KG1 (cell line): ENCODE measurements at regions not wholly inside any gene's neighbourhood (a gene's known extent, or its start where the extent isn't known, plus 50 kb on each side); places are given as distances from the start of the nearest gene placed in this dataset.

Experiments used
- DNase-seq: peaks from one replicate; lab custom pipeline; 2025; lab: John Stamatoyannopoulos, UW

DNA sequence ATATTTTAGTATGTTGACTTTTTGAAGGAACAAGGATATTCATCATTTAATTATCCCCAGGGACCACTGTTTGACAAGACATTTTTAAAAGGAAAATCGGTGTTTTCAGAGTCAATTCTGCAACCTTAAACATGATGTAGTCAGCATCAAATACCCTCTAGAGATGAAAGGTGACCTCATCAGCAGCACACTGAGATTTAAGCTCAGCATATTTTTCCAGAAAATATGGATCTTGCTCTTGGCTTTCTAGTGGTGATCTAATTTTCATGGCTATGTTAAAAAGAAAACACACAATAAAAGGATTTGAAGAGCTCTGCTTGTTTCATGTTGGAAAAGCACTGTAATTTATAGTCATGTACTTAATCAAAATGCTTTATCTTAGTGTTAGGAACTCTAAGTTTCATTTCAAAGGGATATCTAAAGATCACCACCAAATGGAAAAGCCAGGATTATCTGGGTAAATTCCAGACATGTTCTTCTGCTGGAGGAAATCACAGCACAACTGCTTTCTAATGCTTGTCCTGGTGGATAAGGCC is 487.2 kb downstream of the ENC1 start:
- DNase-seq = no peak

DNA sequence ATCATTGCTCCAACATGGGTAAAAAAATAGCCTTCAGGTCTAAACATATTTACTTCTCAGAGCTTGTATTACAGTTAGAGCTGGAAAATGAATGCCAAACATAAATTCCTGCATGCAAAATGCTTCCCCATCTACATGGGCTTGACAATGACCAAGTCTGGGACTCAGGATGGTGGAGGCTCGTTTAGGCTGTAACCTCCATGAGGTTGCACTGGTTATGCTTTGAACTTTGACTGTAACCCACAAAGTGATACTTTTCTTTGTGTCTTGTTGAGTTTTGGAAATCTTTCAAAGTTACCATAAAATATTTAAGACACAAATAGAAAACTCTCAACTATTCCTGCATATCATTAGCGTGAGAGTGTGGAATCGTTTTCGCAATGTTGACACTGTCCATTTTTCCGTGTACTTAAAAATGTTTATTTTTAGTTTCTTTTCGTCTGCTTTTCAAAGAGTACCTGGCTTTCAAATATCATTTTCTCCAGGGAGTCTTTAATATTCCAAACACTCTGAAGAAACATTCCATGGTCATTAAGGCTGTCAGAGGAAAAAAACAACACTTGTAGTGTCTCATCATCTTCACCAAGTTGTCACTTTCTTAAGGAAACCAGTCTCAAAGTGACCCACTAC is 487.8 kb downstream of the ENC1 start:
- DNase-seq = no peak

DNA sequence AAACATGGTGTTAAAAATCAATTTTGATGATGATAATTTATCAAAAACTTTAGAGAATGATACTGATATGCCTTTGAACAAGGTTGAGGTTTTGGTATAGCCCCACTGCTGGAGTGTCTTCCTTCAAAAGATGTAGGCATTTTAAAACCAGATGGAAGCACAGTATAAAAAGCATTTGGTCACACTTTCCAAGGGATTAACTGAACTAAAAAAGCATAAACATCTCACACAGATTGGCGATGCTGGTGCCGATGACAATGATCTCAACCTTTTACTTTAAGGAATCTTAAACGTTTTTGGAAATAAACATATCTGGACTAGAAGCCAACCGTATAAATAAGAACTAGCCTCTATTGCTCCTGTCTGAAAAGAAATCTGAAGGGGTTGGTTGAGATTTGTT is 488.4 kb downstream of the ENC1 start:
- no peak for DNase-seq

DNA sequence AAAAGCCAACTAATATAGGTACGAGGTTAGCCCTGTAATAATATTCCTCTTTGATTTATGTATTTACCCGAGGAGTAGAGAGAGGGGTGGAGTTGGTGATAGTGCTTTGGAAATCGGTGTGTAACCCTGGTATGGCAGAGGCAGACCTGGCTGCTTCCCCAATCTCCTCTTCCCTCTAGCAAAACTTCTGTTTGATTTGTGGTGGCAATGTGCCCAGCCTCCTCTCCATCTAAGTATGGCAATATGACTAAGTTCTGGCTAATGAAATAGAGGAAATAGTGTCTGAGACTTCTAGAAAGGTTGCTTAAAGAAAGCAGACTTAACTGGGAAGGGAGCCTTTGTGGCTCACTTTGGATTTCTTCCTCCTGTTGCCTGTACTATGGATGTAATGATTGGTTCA is 491.1 kb downstream of the ENC1 start:
- no peak for DNase-seq

DNA sequence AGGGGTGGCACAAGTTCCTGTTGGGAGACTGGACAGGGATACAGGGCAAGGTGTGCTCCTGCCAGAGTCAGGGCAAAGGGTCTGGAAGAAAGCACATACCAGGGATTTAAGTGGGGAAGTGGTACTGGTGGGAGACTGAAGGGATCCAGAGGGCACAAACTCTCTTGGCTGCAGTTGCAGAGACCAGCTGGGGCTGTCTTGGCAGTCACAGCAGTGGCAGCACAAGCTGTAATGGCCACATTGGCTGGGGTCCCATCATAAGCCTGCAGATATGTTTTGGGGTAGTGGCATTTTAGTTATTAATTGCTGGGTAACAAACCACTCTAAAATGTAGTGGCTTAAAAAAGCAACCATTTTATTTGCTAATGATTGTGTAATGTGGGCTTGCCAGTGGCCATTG is 492.2 kb downstream of the ENC1 start:
- DNase-seq = no peak

DNA sequence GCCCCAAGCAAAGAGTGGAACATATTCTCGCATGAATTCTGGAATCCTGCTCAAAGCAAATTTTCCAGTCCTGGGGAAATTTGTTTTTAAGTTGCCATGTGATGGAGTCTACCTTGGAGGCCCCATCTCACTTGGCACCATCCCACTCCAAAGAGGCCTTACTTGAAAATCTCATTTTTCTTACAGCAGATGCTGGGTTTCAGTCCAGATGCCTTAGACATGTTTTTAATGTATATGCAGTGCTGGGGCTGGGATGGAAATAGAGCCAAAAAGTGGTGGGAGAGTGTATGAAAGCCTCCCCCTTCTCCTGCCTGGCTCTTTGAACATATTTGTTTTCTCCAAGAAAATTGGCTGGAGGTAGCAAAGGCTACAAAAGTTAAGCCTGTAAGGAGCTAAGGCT is 493.7 kb downstream of the ENC1 start:
- DNase-seq = no peak

DNA sequence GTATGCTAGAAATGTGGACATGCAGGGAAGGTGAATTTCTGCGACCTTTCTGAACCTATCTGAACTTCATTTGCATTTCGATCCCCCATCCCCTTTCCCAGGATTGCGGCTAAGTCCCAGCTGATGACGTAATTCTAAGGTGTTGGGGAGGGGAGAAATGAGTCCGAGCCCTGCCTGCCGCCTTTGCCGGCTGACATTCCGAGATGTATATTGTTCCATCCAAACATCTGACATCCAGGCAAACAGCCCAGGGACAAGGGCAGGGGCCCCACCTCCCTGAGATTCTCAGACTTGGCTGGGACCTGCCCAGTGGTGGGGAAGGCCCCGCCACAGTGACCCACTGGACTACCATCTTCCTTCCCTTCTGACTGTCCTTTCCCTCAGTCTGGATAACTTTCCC is 494.6 kb downstream of the ENC1 start:
- no peak for DNase-seq

DNA sequence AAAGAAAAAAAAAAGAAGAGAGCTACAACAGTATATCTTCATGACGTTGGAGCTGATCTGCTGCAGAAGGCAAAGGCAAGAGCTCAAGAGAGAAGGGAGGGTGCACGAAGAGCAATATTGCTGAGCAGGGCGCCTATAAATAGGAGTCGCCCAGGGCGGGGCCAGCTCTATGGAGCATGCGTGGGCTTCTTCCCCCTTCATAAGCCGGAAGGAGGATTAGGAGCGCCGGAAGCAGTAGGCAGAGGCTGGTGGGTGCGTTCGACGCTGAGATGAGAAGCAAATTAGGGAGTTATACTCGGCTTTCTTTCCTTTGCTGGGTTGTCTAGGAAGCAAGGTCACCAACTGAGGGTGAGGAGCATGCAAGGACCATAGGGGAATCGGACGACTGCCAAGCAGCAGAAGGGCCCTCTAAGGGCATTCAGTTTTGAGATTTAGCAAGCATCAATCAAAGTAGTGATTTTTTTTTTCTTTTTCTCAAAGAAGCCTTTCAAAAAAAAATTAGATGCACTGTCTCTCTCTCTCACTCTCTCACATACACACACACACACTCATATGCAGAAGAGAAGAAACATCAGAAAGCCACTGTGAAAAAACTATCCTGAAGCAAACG is 496.7 kb downstream of the ENC1 start:
- no peak for DNase-seq

DNA sequence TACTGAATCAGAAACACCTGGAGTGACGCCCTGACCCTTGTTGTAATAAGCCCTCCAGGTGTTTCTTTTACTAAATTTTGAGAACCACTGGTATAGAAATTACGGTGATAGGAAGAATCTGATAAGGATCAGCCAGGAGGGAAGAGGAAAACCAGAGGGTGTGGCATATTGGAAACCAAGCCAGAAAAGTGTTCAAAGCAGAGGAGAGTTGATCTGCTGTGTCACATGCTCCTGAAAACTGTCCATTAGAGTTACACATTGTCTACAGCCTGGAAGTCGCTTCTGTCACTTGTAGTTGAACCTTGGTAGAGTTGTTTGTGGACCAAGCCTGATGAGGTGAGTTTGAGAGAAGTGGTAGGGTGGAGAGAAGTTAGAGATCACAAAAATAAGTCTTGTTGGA is 497.4 kb downstream of the ENC1 start:
- no peak for DNase-seq

DNA sequence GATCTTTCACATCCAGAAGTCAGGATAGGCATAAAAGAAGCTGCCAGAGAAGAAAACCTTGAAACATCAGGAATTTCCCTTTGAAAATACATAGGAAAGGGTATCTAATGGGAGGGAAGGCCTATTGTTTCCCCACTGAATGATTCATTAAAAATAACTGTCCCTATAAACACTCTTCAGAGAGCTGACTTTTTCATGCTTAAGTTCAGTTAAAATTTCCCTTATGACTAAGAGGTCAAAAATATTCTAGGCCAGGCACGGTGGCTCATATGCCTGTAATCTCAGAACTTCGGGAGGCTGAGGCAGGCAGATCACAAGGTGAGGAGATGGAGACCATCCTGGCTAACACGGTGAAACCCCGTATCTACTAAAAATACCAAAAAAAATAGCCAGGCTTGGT is 499.5 kb downstream of the ENC1 start:
- no peak for DNase-seq

DNA sequence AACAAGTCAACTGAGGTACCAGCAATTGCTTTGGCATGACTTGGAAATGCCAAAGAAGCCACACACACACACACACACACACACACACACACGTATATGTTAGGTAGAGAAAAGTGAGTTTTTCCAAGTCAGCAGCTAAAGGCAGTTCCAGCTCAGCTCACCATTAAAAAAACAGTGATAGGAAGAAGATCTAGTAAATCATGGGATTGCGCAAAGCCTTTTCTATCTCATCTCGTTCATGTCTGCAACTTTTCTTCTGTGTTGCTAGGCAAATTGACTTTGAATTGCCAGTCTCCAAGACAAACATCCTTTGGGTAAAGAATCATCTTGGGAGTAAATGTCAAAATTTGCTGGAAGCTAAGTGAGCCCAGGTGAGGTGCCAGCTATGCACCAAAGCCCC is 500.1 kb downstream of the ENC1 start:
- no peak for DNase-seq

DNA sequence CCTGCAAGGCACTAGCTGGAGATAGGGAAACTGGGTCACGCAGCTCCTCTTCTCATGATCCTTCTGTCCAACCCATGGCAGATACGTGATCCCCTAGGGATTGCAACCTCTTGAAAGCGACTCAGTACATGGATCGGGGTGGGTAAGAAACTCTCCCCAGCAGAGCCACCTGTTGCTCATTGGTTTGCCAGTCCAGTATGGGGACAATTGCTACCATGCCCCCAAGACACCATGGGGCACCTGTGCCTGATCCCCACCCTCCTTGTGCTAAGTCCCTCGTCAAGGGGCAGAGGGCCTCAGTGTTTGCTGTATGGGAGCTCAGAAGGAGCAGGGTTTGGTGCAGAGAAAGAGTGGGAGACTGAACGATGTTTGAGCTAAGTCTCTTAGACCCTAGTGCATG is 500.9 kb downstream of the ENC1 start:
- DNase-seq = no peak

DNA sequence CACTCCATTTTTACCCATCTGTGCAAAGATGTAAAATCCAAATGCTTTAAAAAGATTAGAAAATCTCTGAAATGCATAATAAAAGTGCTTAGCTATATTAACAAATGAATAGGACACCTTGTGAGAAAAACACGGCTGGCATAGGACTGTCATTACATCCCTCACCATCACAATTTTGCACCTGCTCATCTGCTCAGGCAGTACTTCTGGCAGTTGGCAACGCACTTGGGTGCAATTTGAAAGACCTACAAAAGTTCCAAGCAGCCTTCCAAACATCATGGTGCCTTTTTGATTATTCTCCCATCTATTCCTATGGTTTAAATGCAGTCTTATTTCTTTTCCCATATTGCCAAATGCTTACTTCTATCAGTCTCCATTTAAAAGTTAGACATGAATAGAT is 501.8 kb downstream of the ENC1 start:
- no peak for DNase-seq

DNA sequence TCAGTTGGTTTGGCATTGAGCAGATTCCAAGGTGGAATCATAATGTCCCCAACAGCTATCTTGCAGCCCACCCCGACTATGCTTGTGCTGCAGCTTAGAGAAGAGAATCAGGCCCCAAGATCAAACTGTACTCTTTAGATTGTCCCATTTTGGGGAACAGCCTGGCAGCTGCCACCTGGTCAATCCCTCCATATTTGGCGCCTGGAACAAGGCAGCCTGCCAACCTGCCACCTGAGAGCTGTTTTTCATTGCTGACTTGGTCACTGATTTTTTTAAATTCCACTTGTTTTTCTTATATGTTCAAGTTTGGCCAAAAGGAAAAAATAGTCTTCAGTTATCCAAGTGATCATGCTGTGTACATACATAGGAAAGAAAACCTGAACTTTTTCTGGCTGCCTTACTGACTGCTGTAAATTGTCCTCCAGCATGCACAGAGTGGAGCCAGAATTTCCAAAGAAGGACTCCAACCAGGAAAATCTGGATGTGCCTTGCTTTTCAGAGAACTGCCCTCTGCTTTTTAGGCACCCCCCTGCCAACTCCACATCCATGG is 504.2 kb downstream of the ENC1 start:
- DNase-seq = no peak

DNA sequence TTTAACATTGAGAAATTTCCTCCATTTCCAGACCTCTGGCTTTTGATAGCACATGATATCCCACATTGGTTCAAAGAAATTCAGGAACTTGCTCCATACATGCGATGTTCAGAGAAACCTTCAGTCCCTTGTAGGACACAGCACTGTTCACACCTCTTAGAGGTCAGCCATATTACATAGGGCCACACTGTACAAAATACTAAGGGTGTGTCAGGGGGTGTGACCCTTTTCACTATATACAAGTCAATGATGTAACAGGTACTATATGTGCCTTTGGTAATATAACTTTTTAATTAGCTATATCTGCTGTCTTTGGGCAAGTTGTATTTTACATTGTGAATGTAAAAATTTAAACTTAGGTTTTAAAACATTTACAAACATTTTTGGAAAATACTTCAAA is 505.5 kb downstream of the ENC1 start:
- DNase-seq = no peak

DNA sequence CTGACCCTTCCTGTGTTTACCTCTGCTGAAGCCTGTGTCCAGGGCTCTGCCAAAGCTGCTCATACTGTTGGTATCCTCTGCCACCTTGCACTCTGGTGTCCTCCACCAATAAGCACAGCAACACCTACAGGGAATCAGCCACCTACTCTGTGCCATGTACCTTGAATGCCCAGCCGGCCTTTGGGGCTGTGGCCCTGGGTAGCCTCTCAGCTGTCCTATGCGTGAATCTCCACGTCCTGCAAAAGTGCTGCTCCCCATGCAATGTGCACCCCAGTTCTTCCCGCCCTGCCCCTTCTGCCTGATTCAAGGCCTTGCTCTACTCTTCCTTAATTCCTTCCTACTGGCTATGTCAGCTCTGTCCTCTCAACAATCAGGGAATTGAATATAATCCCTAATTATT is 506.5 kb downstream of the ARHGEF28 start:
- no peak for DNase-seq

DNA sequence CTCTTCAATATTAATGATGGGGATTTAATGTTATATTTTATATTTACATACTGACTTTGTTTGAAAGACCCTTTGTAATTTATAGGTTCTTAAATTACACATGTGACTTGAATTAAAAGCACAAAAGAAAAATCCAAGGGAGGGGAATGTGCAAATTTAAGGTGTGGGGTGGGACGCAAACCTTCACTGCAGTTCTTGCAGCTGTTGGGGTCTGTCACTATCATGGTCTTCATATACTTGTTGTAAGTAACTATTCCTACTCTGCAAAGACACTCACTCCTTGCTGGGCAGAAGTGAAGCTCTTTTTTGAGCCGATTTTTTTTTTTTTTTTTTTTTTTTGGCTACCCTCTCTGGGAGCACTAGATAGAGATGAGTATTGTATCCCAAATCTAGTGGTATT is 505.3 kb downstream of the ARHGEF28 start:
- DNase-seq = no peak

DNA sequence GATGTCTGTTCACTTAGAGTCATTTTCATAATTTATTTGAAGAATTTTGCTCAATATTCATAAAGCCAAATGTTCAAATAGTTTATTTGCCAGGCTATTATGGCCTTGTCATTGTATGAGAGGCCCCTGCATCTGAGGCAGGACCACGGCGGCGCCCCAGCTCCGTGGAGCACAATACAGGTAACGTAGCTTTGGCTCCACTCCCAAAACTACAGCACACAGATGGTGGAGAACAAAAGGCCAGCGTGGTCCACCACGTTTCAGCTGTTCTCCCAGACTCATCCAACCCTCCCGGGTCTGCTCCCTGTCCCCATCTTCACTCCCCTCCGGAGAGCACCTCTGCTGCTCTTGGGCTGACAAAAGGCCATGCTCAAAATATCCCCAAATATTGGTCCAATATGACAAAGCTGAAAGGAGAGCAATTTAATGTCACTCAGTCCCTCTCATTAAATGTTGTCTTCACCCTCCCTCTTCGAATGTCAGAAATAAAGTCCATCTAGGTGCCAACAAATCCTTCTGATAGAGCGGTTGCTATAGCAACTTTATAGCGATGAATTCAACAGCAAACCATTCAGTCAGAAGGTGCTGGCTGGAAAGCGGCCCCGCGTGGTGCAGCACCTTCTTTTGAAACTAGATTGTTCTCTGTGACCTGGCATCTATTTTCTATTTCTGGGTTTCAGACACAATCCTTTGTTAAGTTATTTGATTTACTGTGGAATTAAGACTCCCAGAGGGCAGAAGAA is 504.3 kb downstream of the ARHGEF28 start:
- no peak for DNase-seq

DNA sequence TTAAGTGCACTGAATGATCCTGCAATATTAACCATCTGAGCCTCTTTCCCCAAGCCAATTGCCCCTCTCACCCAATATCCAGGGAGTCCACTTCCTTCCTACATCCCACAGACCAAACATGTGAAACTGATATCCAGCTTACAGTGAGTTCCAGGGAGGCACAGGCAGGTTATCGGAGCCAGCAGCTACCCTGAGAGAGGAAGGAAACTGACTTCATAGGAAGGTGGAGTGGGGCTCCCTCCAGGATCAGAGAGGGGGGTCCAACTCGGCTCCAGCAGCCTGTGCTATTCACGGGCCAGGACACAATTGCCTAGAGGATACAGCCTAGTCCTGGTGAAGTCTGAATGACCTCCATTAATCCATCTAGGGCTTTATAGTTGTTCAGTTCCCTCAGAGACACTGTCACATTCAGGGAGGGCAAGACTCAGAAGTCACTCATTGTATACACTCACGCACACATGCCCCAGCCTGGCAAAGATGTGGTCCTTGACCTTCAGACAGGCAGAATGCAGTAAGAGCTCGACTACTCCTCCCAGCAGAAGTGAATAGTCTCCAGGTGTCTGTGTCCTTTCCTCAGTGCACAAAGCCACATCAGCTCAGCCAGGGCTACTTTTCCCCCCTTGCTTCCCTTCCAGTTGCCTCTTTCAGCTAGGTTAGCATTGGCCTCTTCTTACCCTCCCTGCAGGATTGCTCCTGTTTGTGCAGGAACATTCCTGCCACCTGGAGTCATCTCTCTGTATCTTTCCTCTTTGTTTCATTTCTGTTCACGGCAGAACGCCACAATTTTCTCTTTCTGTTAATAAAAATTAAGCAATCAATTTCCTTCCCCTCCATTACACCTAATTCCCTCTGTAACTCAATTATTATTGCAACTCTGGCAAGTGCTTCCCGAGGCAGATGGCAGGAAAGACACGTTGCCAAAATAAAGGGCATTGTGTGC is 501.7 kb downstream of the ARHGEF28 start:
- no peak for DNase-seq

DNA sequence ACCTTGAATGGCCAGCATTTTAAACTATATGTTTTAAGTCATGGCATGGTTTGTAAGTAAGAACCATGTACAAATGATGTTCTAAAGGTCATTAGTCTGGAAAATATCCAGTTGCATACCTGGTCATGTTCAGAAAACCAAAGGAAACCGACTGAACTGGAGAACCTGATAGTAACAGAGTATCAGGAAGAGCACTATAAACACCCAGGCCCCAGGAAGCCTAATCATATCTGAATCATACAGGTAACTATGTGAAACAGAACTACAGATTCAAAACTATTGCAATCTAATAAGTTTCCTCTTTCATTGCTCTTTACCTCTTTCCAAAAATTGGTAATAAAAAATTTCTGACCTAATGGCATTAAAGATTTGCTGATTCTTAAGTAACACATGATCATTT is 500.3 kb downstream of the ARHGEF28 start:
- no peak for DNase-seq

DNA sequence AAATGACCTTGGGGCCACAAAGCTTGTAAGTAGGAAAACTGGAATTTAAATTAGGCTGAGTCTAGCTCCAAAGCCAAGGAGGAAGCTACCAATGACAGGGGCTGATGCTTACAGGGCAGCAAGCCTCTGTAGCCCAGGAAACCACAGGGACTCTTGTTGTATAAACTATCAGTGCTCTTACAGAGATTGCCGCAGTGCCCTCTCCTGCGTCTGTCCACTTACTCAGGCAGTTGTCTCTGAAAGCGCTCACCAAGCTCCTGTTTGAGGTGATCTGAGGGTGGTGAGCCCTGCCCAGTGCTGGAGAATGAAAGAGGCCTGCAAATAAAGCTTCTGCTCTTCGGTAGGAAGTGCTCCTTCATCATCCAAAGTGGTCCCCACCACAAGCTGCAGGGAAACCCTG is 498.8 kb downstream of the ARHGEF28 start:
- no peak for DNase-seq

DNA sequence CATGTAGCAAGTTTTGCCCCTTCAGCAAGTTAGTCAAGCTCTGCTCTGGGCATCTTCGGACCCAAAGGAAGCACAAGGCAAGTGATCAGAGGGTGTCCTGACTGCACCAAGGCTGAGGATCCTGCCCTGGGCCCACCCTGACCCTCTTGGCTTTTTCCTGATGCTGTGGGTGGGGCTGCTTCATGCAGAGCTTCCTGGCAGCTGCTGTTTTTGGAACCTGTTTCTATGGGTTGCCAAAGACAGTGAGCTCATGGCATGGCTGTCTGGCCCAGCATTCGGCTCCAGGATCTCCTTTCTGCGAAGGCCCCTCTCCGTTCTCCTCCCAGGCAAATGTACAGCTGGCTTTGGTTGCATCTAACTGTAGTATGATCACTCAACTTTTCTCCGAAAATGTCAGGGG is 497.9 kb downstream of the ARHGEF28 start:
- DNase-seq = no peak
